GM19025 (cell line): ENCODE measurements at regions not wholly inside any gene's neighbourhood (a gene's known extent, or its start where the extent isn't known, plus 50 kb on each side); places are given as distances from the start of the nearest gene placed in this dataset.

Experiments used
- ATAC-seq: cut with Tn5 transposase; IDR thresholded peaks from one replicate; pipeline ENCODE4 v1.9.1; 2021; ENCODE audit warnings: mild to moderate bottlenecking, low read depth, moderate library complexity; ENCODE audit not compliant: unreplicated experiment

DNA sequence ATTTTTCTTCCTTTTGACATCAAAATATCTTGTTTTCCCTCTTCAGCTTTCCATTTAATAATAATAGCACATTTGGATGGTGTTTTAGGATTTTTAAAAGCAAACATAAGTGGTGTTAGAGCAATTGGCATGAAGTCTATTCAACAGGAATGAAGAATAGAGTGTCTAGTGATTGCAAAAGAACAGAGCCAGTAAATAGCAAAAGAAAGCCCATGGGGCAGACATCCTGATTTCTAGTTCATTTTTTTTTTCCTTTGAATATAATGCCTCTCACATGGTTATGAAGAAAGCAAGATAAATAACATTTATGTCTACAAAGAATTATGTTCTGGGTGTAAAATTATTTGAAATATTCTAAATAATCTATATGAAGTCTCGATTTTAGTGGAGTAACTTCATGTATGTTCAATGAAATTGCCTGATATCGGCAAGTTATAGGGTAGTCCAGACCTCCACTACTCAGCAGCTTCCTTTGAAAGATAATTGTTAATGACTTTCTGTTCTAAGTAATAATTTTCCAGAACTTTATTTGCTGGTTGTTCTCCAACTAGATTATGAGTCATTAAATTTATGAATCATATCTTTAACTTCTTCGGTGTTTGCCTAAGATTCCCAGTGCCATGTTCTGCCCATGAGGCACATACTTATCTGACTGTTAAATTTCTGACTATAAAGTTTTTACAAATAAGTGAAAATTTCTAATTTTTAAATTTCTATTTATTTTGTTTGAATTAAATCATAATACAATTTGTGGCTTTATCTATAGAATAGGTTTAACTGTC, 587.9 kb downstream of the TLL1 start:
- ATAC-seq: no peak

DNA sequence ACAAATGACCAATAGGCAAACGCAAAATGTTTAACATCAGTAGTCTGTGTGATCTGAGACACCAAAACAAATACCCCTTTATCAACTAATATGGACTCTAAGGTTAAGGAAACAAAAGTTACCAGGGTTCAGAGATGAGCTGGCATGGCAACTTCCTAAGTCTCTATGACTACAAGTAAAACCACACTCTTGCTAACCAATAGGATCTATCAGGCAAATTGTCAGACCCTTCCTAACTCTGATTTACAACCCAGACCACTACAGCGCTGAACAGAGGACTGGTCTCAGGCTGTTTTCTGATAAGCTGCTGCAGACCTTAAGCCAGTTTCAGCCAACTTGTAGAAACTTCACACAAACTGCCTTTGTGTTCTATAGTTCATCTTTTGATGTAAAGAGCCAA, 608.0 kb downstream of the TLL1 start:
- no peak for ATAC-seq

DNA sequence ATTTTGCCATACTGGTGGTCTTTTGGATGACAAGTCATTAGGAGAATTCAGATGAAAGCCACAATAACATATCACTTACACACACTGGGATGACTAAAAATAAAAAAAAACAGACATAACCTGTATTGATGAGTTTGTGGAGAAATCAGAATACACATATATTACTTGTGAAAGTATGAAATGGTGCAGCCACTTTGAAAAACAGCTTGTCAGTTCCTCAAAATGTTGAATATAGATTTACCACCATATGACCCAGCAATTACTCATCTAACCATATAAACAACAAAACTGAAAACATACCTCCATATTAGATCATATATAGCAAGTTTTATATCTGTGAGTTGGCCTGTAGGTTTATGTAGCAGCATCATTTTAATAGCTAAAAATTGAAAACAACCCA, 608.7 kb downstream of the TLL1 start:
- ATAC-seq: no peak

DNA sequence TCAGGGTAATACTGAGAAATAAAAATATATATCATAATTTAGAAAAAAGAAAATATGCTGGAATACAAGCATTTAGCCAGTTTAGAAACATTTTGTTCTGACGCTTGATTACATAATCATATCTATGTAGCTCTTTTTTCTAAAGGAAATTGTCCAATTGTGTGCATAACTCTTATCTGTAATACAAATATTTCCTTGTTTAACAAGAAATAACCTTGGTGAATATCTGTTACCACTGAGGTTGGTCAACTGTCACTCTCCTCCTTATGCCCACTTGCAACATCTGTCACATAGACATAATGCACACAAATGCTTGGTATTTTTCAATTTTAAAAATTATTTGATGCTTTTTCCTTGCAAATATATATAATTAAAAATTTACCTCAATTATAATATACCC, 609.7 kb downstream of the TLL1 start:
- no peak for ATAC-seq

DNA sequence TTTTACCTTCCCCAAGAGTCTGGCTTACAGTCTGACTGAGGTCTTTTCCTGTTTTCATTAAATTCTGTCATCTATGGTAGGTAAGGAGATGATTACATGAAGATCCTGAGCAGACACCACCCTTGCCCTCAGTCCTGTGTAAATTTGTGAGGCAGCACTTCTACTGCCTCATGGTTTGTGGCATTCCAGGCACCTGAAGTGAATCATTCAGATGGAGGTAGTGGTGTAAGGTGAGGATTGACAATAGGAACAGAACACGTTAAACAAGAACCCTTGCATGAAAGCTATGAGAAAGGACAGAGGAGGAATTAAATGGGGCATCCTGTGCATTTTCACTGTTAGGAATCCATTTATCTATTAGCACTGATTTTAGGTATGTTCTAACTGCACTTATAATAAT, 618.6 kb downstream of the TLL1 start:
- no peak for ATAC-seq

DNA sequence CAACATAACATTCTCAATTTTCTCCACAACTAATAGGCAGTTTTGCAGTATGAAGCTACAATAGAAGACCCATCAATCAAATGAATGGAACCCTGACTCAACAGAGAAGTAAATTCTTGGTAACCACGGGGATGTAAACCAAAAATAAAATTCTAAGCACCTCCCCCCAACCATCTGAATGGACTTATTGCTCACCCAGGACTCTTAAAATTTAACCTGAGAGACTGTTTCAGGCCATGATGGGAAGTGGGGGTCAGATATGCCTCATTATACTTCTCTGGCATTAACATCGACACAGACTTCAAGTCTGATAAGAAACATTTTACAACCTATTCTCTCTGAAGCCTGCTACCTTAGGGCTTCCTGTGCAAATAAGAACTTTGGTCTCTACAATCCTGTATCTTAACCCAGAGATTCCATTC, 620.9 kb downstream of the TLL1 start:
- ATAC-seq: no peak

DNA sequence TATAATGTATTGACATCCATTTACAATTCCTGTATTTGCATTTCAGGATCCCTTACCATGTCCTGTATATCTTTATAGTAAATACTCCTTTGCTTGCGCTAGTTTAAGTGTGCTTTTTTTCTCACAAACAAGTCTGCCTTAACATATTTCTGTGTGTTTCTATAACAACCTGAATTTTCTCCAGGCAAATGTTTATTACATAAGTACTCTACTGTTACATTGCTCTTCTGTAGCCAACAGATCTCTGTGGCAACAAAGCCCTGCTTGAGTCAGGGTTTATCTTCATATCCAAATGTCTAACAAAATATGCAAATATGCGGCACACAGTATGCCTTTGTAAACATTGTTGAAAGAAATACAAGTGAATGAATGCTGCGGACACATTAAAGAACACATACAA, 625.5 kb downstream of the TLL1 start:
- no peak for ATAC-seq

DNA sequence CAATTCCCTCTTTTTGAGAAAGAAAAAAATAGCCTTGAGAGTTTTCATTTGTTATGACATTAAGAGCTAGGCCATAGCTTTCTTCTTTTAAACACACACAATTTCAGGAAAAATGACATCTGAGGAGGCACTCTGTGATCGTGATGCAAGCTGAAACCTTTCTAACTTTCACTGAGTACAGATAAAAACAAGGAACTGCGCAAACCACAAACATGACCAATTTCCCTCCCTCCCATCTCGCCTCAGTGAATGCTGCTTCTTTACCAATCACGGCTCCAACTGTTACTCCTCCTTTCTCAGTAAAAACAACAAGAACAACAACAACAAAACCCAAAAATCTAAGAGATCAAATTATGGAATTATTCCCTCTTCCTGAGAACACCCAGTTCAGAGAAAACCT, 626.8 kb downstream of the TLL1 start:
- ATAC-seq: no peak

DNA sequence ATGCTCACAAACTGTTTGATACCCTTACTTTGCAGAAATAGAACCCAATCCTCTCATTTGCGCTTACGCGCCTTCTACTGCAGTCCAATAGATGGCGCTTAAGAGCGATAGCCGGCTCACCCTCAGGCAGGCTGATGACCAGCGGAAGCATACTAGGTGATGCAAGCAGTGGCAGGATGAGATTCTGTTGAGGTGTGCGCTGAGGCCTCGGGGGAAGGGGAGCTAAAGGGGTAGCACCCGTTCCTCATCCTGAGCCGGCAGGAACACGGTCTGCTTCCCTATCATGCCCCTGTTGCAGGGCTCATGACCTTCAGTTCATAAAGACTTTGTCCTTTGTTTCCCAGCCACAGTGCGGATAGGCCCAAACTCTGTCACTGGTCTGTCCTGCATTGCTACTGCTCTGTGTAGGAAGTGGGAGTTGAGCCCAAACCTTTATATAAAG, 628.9 kb downstream of the TLL1 start:
- ATAC-seq: peak; percentile 92

DNA sequence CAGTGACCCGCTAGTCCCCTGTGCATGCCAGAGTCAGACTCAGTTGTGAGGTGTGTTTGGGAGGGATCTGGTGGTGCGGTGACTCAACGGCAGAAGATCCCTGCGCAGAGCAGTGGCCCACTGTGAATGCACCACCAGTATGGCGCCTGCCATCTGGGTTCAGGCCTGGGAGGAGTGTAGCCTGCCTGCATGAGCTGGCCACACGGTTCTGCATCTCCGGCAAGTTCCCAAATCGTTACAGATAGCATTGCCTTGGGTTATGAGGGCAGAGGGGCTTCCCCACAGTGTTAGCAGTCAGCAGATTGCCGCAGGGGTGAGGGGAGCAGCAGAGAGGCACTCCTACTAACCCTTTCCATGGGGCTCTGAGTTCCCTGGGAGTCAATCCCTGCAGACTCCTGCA, 629.6 kb downstream of the TLL1 start:
- ATAC-seq: no peak

DNA sequence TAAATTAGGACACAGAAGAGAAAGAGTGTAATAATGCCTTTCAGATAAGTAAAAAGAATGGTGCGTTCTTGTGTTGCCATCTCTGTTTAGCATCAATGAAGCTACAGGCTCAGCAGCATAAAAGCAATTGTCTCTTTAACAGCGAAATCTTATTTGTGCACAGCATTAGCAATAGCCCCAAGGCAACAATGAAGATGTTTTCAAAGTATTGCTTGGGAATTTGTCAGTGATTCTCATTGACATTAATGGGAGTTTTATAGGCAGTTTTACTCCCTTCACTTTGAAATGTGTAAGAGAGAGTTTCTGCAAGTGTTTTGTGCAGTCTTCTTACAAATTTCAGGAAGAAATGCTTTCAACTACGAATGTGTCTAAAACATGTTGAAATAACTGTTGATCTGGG, 633.0 kb downstream of the TLL1 start:
- ATAC-seq: no peak

DNA sequence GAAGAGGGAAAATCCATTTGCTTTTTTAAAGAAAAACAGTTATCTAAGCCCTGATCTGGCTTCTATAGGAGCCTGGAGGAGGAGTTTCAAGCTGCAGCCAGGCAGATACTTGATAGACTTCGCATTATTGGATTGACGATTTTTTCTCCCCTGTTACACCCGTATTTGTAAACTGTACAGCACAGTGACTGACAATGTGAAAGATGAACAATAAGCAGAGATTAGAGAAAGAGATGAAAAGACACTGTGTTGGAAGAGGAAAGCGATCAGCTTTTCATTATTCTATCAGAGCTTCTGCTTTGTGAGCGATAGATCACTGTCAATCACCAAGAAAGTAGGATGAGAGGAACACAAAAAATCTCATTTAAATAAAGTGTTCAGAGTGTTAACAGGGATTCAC, 639.2 kb downstream of the TLL1 start:
- ATAC-seq: no peak

DNA sequence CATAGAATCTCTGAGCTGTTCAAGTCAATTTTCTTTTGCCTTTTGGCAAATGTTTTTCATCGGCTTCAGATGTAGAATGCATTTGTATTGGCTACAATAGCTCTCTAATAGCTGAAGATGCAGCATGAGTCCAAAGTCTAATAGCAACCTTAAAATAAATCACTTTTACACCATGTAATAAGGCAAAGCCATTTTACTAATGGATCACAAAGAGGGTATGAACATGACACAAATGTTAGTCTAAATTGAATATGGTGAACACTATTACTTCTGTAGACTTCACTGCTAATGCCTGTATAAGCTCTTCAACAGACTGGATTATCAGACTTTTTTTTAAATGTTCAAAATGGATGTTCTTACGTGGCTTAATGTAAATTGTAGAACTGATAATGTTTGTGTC, 645.3 kb downstream of the TLL1 start:
- ATAC-seq: no peak

DNA sequence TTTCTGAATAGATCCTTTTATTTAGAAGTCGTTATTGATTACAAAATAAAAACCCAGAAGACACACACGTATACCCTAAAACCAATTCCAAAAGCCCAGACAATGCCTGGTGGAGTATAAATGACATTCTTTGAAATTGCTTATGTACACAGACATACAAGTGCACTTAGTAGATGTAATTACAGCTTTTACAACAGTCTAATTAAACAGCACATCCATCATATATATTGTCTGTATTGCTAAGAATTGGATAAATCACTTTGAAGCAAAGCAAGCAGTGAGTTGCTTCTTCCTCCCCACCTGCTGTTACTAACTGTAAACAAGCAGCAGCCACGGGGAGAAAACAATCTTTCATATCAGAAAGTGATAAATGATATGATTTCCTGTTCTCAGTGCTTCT, 645.7 kb downstream of the TLL1 start:
- ATAC-seq: no peak

DNA sequence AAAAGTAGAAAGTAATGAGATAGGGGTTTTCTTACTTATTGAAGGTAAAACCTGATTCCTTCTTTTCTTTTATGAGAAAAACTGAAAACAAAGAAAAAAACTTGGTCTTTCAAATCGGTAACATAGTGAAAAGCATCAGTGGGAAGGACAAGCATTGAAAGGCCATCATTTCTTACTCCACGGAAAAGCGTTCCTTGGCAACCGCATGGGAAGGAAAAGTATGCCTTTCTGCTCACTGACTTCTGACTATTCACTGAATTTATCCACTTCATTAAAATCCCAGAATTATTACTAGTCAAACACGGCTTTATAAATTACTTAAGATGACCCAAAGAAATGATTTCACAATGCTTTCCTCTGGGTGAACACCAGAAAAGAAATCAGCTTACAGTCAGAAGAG, 646.7 kb downstream of the TLL1 start:
- no peak for ATAC-seq

DNA sequence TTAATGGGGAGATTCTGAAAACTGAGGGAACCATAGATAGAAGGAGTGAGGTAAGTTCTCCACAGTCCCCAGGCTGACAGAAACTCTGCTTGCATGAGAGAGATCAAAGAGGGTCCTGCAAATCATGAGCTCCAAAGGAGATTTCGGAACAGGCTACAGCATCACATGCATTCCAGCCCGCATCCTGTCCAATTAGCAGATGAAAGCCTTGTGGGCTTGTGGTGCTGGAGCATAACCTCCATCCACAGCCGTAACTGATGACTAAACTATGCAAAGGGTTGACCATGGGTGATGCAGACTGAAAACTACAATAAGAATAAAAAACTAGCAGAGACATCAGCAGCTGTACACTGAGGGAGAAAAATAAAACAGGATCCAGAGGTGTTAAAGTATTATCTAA, 654.5 kb downstream of the TLL1 start:
- ATAC-seq: no peak

DNA sequence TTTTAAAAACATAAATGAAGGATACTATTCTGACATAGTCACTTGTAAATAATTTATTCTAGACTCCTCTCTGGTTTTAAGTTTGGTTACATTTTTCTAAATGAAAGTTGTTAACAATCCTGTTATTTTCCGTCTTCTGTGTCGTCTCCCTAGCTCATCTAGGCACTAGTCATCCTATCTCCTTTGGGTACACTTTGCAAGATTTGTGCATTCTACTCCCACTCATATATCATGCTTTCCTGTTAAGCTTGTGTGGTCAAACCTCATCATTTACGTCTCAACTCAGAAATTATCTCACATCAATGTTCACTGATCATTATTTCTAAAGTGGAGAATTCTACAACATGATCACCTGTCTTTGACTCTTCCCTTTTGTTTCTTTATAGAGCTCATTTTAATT, 658.7 kb downstream of the TLL1 start:
- no peak for ATAC-seq

DNA sequence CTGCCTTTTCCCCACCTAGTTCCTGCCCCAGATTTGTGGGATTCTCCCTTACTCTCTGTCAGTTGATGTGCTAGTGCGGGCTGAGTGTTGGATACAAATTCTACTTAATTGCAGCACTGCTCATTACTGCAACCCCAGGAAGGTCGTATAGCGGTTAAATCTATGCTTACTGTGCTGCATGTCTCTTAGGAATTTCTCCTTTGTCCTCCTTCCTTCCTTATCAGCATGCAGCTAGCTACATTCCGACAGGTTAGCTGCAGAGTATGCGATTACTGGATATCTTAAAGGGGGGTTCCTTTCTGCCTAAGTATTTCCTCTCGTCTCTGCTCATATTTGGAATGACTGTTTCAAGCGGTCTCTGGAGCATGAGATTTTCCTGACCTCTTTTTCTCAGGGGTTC, 662.8 kb downstream of the TLL1 start:
- ATAC-seq: no peak

DNA sequence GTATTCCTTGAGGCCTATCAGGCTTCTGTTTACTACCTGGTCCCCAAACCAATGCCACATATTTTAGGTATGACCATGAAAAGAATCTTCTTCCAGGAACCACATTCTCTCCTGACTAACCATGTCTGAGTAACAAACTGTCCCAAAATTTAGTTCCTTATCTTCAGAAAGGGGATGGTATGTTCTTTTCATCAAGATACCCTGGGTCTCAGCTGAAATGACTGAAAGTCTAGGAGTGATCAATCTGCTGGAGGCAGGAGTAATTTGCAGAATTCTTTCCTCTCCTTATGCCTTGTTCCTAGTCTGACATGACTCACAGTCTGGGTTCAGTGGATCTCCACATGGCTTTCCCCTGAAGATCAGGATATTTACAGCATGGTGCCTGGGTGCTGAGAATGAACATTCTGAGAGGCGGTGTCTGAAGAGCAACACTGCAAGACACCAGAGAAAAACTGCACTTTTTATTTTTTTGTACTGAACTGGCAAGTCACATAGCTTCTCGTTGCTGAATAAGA, 665.5 kb downstream of the TLL1 start:
- ATAC-seq: no peak

DNA sequence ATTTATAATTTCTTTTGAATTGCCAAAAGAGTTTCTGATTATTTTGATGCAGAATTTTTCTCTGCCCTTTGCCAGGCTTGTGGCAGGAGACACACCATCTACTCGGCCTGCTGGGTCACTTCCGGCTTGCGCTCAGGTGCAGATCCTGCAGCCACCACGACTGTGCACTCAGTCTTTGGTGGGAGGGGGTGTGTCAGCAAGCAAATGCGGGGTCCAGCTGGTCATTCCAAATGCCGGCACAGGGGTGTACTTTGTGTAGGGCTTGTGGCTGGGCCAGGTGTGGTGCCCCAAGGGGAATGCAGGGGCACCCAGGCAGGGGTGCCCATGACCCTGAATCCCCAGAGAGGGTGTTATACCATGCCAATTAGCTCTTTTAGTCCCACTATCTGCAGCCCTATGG, 673.0 kb downstream of the TLL1 start:
- ATAC-seq: no peak

DNA sequence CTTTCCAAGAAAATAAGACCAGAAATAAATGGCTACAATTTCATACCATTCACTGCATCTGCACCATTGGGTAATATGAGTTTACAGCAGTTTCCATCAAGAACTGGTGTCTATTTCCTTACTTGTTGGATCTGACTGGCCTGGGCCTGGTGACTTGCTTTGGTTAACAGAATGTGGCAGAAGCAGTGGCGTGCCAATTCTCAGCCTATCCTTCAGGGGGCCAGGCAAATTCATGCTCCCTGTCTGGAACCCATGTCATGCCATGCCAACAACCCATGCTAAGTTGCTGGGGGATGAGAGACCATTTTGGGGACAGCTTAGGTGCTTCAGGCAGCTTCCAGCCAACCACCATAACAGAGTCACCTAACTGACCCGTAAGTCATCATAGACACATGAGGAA, 656.7 kb downstream of the SPOCK3 start:
- ATAC-seq: no peak

DNA sequence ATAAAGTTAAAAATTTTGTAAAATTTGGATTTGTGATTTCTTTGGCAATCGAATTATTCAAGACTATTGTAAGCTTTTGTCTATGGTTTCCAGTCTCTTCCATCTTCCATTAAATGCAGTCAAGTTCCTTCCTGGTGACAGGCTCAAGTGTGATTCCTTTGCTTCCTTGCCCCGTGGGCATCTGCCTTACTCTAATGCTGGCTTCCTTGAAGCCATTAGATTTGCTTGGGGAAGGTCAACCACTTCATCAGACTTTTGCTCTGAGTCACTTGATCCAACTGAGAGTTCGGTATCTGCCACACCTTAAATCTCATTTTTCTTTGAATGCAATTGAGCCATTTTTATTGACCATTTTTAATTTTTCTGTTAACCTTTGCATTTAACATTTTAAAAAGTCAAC, 648.8 kb downstream of the SPOCK3 start:
- ATAC-seq: no peak
